Activated naive CD8-positive, alpha-beta T cell treated with anti-CD3 and anti-CD28 coated beads, Interleukin-2, amount 50 U/mL, for 24 hours (primary cell): ENCODE measurements at regions not wholly inside any gene's neighbourhood (a gene's known extent, or its start where the extent isn't known, plus 50 kb on each side); places are given as distances from the start of the nearest gene placed in this dataset.
"Not testable (repeated sequence)": the region's sequence is repeated elsewhere in the genome, so short reads cannot be mapped to it uniquely, and the experiment has no call there.

ENCODE experiments used
- ATAC-seq: fragments of 150-1000 bp; cut with Tn5 transposase; one replicate; pipeline ENCODE4 v1.10.0; 2021
- DNase-seq: peaks from one replicate; pipeline ENCODE4 v3.0.0; 2021
- H3K27ac Mint-ChIP-seq: one replicate; pipeline ENCODE4 v1.8.0; 2021; ENCODE audit warnings: mild to moderate bottlenecking, mixed read lengths
- H3K27me3 Mint-ChIP-seq: one replicate; pipeline ENCODE4 v1.8.0; 2021; ENCODE audit warnings: mixed read lengths
- H3K36me3 Mint-ChIP-seq: one replicate; pipeline ENCODE4 v1.8.0; 2021; ENCODE audit warnings: low read depth, mixed read lengths
- H3K4me1 Mint-ChIP-seq: one replicate; pipeline ENCODE4 v1.8.0; 2021; ENCODE audit warnings: mixed read lengths
- H3K4me3 Mint-ChIP-seq: one replicate; pipeline ENCODE4 v1.8.0; 2021; ENCODE audit warnings: mild to moderate bottlenecking, moderate library complexity, mixed read lengths
- H3K9me3 Mint-ChIP-seq: one replicate; pipeline ENCODE4 v1.8.0; 2021; ENCODE audit warnings: mixed read lengths

DNA sequence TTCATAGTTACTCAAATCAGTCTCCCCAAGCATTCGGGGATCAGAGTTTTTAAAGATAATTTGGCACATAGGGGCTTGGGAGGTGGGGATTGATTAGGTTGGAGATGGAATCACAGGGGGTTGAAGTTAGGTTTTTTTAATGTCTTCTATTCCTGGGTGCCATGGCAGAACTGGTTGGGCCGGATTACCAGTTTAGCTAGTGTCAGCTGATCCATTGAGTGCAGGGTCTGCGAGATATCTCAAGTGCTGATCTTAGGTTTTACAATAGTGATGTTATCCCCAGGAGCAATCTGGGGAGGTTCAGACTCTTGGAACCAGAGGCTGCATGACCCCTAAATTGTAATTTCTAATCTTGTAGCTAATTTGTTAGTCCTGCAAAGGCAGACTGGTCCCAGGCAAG lies 163.5 kb upstream of the ATP10A start:
- DNase-seq, H3K36me3 Mint-ChIP-seq, ATAC-seq, H3K4me3 Mint-ChIP-seq, H3K4me1 Mint-ChIP-seq, H3K9me3 Mint-ChIP-seq, H3K27me3 Mint-ChIP-seq, H3K27ac Mint-ChIP-seq: not testable (repeated sequence)

DNA sequence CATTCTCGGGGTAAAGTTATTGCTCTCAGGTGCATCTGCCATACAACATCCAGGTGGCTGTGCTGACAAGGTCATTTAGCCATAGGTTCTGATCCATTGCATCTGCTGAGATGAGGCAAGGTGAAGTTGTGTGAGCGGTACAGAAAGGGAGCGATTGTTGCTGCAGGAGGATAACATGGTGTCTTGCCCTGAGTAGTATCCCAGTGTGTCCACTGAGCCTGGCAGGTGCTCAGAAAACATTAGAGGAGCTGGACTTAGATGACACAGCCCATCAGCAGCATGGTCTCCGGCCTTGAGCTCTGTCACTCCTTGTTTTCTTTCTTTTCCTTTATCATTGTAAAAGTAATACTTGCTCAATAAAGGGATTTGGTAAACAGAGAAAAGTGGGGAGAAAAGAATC lies 161.1 kb upstream of the ATP10A start:
- peaks cover 4% of the 10 kb centered on the region for H3K27me3 Mint-ChIP-seq
- no peak overlapping the region for H3K27ac Mint-ChIP-seq
- H3K4me3 Mint-ChIP-seq, result no peak overlapping the region
- ATAC-seq (no peak), DNase-seq (no peak)
- H3K36me3 Mint-ChIP-seq, result no peaks in the 10 kb centered on the region
- no peaks in the 10 kb centered on the region for H3K9me3 Mint-ChIP-seq
- no peaks in the 10 kb centered on the region for H3K4me1 Mint-ChIP-seq

GRCh38 chr15:26023691-26024090 lies 160.6 kb upstream of the ATP10A start:
- Mint-ChIP-seq H3K4me3 (no peak overlapping the region), H3K9me3 (no peaks in the 10 kb centered on the region), H3K36me3 (no peaks in the 10 kb centered on the region), H3K27ac (no peak overlapping the region), H3K27me3 (peaks cover 2% of the 10 kb centered on the region), H3K4me1 (no peaks in the 10 kb centered on the region)
- no peak for DNase-seq
- no peak for ATAC-seq

- no peaks in the 10 kb centered on the region for H3K36me3 Mint-ChIP-seq
- H3K9me3 Mint-ChIP-seq, result no peaks in the 10 kb centered on the region
- no peak overlapping the region for H3K27ac Mint-ChIP-seq
- DNase-seq (no peak), ATAC-seq (no peak)
- H3K4me1 Mint-ChIP-seq, result no peaks in the 10 kb centered on the region
- H3K4me3 Mint-ChIP-seq, result no peak overlapping the region
- H3K27me3 Mint-ChIP-seq, result peaks cover 2% of the 10 kb centered on the region
Measured at GRCh38 chr15:26023231-26023630, 160.1 kb upstream of the ATP10A start.

DNA sequence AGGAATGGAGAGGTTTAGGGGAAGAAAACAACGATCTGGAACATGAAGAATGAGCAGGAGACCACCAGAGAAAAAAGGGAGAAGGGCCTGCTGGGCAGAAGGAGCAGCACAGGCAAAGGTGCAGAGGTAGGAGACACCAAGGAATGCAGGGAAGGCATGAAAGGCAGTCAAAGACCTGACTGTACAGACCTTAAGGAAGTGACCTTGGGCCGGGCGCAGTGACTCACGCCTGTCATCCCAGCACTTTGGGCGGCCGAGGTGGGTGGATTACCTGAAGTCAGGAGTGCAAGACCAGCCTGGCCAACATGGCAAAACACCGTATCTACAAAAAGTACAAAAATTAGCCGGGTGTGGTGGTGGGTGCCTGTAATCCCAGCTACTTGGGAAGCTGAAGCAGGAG lies 157.7 kb upstream of the ATP10A start:
- Mint-ChIP-seq H3K36me3 (no peaks in the 10 kb centered on the region), H3K27me3 (no peaks in the 10 kb centered on the region), H3K4me1 (no peaks in the 10 kb centered on the region), H3K9me3 (no peaks in the 10 kb centered on the region), H3K27ac (no peak overlapping the region), H3K4me3 (no peak overlapping the region)
- DNase-seq, result no peak
- ATAC-seq, result no peak

DNA sequence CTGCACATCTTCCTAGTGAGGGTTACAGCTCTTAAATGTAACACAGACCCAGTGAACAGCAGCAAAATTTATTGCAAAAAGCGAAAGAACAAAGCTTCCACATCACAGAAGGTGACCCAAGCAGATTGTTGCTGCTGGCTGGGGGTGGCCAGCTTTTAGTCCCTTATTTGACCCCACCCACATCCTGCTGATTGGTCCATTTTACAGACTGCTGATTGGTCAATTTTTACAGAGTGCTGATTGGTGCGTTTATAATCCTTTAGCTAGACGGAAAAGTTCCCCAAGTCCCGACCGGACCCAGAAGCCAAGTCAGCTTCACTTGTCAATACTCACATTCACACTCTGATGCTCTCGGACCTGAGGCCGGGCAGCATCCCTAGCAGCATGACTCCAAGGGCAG lies 154.5 kb upstream of the ATP10A start:
- Mint-ChIP-seq H3K27ac (no peak overlapping the region), H3K27me3 (peaks cover 4% of the 10 kb centered on the region), H3K36me3 (no peaks in the 10 kb centered on the region), H3K4me3 (no peak overlapping the region), H3K9me3 (no peaks in the 10 kb centered on the region), H3K4me1 (no peaks in the 10 kb centered on the region)
- DNase-seq (no peak), ATAC-seq (no peak)

DNA sequence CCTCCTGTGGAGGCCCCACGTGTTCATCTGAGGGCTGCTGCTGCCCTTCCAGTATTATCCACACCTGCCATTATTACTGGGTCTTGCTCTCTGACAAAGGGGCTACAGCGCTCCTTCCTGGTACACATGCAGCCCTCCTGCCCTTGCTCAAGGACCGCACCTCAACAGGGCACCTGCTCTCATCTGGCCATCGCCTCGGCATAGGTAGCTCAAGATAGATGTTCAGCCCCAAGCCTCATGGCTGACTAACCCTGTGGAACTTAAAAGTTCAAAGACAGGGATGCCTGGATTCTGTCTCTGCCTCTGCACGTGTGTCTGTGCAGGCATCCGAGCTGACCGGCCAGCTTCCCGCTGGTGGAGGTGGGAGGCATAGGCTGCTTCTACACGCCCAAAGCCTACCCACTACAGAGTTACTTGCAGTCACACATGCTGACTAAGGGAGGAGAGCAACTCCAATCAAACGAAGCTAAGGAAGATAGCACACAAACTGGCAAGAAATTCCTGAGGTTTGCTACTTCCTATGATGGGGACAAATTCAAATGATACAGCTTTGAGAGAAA lies 152.5 kb upstream of the ATP10A start:
- no peak overlapping the region for H3K27ac Mint-ChIP-seq
- H3K36me3 Mint-ChIP-seq, result no peaks in the 10 kb centered on the region
- DNase-seq (no peak), ATAC-seq (no peak)
- no peak overlapping the region for H3K4me3 Mint-ChIP-seq
- no peaks in the 10 kb centered on the region for H3K4me1 Mint-ChIP-seq
- H3K9me3 Mint-ChIP-seq, result no peaks in the 10 kb centered on the region
- H3K27me3 Mint-ChIP-seq, result peaks cover 6% of the 10 kb centered on the region

- Mint-ChIP-seq H3K4me1 (no peaks in the 10 kb centered on the region), H3K4me3 (no peak overlapping the region), H3K27me3 (peaks cover 6% of the 10 kb centered on the region), H3K36me3 (no peaks in the 10 kb centered on the region), H3K27ac (no peak overlapping the region), H3K9me3 (no peaks in the 10 kb centered on the region)
- no peak for ATAC-seq
- DNase-seq, result no peak
Measured at GRCh38 chr15:26013981-26014380, 150.9 kb upstream of the ATP10A start.

DNA sequence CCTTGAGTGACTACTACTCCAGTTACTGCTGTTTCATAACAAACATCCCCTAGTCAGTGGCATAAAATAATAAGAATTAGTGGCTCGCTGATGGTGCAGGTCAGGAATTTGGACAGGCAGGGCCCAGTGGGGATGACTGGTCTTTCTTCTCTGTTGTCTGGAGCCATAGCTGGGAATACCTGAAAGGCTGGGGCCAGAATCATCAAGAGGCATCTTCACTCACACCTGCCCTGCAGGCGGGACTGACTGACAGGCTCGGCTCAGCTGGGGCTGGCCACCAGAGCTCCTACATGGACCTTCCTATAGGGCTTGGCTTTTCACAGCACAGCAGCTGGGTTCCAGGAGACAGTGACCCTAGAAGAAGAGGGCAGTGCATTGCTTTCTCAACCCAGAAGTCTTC lies 148.8 kb upstream of the ATP10A start:
- DNase-seq, result no peak
- Mint-ChIP-seq H3K9me3 (no peaks in the 10 kb centered on the region), H3K27ac (no peak overlapping the region), H3K27me3 (peaks cover 6% of the 10 kb centered on the region), H3K4me1 (no peaks in the 10 kb centered on the region), H3K4me3 (no peak overlapping the region), H3K36me3 (no peaks in the 10 kb centered on the region)
- no peak for ATAC-seq

DNA sequence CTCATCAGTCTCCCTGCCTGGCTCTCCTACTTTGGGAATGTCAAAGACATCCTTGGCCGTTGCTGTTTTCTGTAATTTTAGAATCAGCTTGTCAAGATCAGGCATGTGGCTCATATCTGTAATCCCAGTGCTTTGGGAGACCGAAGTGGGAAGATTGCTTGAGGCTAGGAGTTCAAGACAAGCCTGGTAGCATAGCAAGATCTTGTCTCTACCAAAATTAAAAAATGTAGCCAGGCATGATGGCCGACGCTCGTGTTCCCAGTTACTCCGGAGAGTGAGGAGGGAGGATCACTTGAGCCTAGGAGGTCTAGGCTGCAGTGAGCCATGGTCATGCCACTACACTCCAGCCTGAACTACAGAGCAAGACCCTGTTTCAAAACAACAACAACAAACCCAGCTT lies 144.0 kb upstream of the ATP10A start:
- Mint-ChIP-seq H3K27me3 (no peaks in the 10 kb centered on the region), H3K9me3 (no peaks in the 10 kb centered on the region), H3K27ac (no peak overlapping the region), H3K36me3 (no peaks in the 10 kb centered on the region), H3K4me1 (no peaks in the 10 kb centered on the region), H3K4me3 (no peak overlapping the region)
- no peak for ATAC-seq
- no peak for DNase-seq

DNA sequence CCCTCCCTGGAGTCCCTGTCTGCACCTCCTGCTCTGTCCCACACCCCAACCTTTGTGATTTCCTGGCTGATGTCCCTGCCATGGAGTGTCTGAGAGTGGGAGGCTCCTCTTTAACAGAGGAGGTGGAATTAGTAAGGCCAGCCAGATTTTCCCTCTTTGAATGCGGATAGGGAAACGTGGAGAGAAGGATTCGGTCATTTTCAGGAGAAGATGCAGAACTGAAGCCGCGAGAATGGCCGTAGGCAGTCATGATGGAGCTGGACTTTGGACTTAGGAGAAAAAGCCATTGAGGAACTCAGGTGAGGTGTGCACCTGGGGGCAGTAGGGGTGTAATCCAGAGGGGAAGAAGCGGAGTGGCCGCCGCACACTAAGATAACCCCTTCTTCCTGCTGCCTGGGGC lies 138.1 kb upstream of the ATP10A start:
- H3K36me3 Mint-ChIP-seq, result no peaks in the 10 kb centered on the region
- no peak overlapping the region for H3K4me3 Mint-ChIP-seq
- no peak for DNase-seq
- ATAC-seq, result no peak
- H3K27me3 Mint-ChIP-seq, result peaks cover 2% of the 10 kb centered on the region
- H3K27ac Mint-ChIP-seq, result no peak overlapping the region
- H3K4me1 Mint-ChIP-seq, result no peaks in the 10 kb centered on the region
- H3K9me3 Mint-ChIP-seq, result peaks cover 3% of the 10 kb centered on the region

GRCh38 chr15:25993506-25993905 lies 130.4 kb upstream of the ATP10A start:
- DNase-seq (no peak), ATAC-seq (no peak)
- Mint-ChIP-seq H3K4me3 (no peak overlapping the region), H3K9me3 (peaks cover 7% of the 10 kb centered on the region), H3K27ac (no peak overlapping the region), H3K36me3 (no peaks in the 10 kb centered on the region), H3K4me1 (no peaks in the 10 kb centered on the region), H3K27me3 (peaks cover 2% of the 10 kb centered on the region)

- DNase-seq (no peak), ATAC-seq (no peak)
- no peak overlapping the region for H3K4me3 Mint-ChIP-seq
- H3K9me3 Mint-ChIP-seq, result peaks cover 4% of the 10 kb centered on the region
- H3K27ac Mint-ChIP-seq, result no peak overlapping the region
- H3K36me3 Mint-ChIP-seq, result no peaks in the 10 kb centered on the region
- H3K4me1 Mint-ChIP-seq, result no peaks in the 10 kb centered on the region
- H3K27me3 Mint-ChIP-seq, result peaks cover 3% of the 10 kb centered on the region
Measured at GRCh38 chr15:25990220-25990619, 127.1 kb upstream of the ATP10A start.

- ATAC-seq, result no peak
- peak; percentile 28 for DNase-seq
- Mint-ChIP-seq H3K4me3 (no peak overlapping the region), H3K4me1 (no peaks in the 10 kb centered on the region), H3K27ac (no peak overlapping the region), H3K36me3 (no peaks in the 10 kb centered on the region), H3K9me3 (peaks cover 4% of the 10 kb centered on the region), H3K27me3 (peaks cover 3% of the 10 kb centered on the region)
Measured at GRCh38 chr15:25989327-25989726, 126.2 kb upstream of the ATP10A start.

DNA sequence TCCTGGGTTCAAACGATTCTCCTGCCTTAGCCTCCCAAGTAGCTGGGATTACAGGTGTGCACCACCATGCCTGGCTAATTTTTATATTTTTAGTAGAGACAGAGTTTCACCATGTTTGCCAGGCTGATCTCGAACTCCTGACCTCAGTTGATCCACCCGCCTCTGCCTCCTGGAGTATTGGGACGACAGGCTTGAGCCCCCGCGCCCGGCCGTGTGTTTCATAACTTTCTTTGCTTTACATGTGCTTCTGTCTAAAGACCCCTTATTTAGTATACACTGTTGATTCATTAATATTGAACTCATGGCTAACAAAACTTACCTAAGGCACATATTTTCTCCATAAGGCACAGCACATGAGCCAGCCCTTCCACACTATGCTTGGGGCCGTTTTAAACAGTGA lies 125.6 kb upstream of the ATP10A start:
- not testable (repeated sequence) for ATAC-seq, DNase-seq, H3K9me3 Mint-ChIP-seq, H3K36me3 Mint-ChIP-seq, H3K27ac Mint-ChIP-seq, H3K4me3 Mint-ChIP-seq, H3K4me1 Mint-ChIP-seq, H3K27me3 Mint-ChIP-seq

DNA sequence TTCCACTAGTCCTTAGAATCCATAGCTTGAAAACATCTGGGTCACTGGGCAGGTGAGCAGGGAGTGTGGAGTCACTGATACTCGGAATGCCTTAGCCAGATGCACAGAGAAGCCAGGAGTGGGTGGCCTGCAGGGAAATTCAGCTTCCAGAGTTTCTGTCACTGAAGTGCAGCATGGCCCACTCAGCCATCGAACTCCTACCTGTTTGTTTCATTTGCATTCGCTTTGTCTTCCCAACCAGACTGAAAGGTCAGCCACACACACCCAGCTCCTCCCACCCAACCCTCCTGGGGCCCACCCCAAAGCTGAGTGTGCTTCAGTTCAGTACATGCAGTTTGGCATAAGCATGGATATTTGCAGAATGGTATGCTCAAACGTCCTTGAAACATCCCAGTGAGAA lies 124.5 kb upstream of the ATP10A start:
- Mint-ChIP-seq H3K27me3 (peaks cover 3% of the 10 kb centered on the region), H3K9me3 (peaks cover 4% of the 10 kb centered on the region), H3K36me3 (no peaks in the 10 kb centered on the region), H3K4me1 (no peaks in the 10 kb centered on the region), H3K27ac (no peak overlapping the region), H3K4me3 (no peak overlapping the region)
- DNase-seq, result no peak
- ATAC-seq, result no peak
